CD4-positive, alpha-beta T cell (primary cell): ENCODE measurements at regions not wholly inside any gene's neighbourhood (a gene's known extent, or its start where the extent isn't known, plus 50 kb on each side); places are given as distances from the start of the nearest gene placed in this dataset.

ENCODE experiments used
- ATAC-seq: fragments of 200-7000 bp; cut with Tn5 transposase; one replicate; pipeline ENCODE4 v1.10.0; 2022; ENCODE audit warnings: mild to moderate bottlenecking; ENCODE audit not compliant: poor library complexity
- CTCF ChIA-PET: fragments of 350-600 bp; sonication (Branson Sonifier 250); formaldehyde crosslinking; loops from one replicate; lab custom pipeline; 2021; ENCODE audit warnings: antibody characterized with exemption, inconsistent platforms; lab: Charles Lee
- POLR2A ChIA-PET: fragments of 350-600 bp; sonication (Branson Sonifier 250); formaldehyde crosslinking; loops from one replicate; lab custom pipeline; 2021; ENCODE audit warnings: antibody characterized with exemption, inconsistent platforms; lab: Charles Lee
- DNase-seq, 14 experiments: peaks; one replicate each; pipeline ENCODE4 v3.0.0-alpha.2; 2013 to 2020; ENCODE audit warnings: mixed read lengths in 2 of 14
- H3K27ac ChIP-seq, 2 donors: one replicate each; pipeline versions ENCODE4 v1.5.1 to v1.7.0; 2013; ENCODE audit warnings: low read length in 2 of 2, low read depth in 1 of 2, mild to moderate bottlenecking in 1 of 2
- H3K27me3 ChIP-seq, 2 experiments: 1 replicate in 1 of 2; 2 replicates in 1 of 2; pipeline versions ENCODE4 v1.6.1 to v1.7.0; 2013; ENCODE audit warnings: low read length in 2 of 2, control low read depth in 1 of 2, mild to moderate bottlenecking in 1 of 2, moderate library complexity in 1 of 2; ENCODE audit not compliant: insufficient read depth in 2 of 2, control insufficient read depth in 1 of 2
- H3K36me3 ChIP-seq: one replicate; pipeline ENCODE4 v1.6.1; 2013; ENCODE audit warnings: low read length, control low read depth; ENCODE audit not compliant: insufficient read depth
- H3K4me1 ChIP-seq: one replicate; pipeline ENCODE4 v1.6.1; 2013; ENCODE audit warnings: low read length, control low read depth; ENCODE audit not compliant: insufficient read depth
- H3K4me3 ChIP-seq: one replicate; pipeline ENCODE4 v1.5.1; 2013; ENCODE audit warnings: mild to moderate bottlenecking, low read length, moderate library complexity
- H3K9me3 ChIP-seq, 2 experiments: 1 replicate in 1 of 2; 2 replicates in 1 of 2; pipeline versions ENCODE4 v1.6.1 to v1.7.0; 2013; ENCODE audit warnings: low read length in 2 of 2, mild to moderate bottlenecking in 2 of 2, control low read depth in 1 of 2, moderate library complexity in 1 of 2; ENCODE audit not compliant: control insufficient read depth in 1 of 2, insufficient read depth in 1 of 2
- H3K27ac Mint-ChIP-seq: one replicate; pipeline ENCODE4 v1.8.0; 2020; ENCODE audit warnings: mixed read lengths
- H3K27me3 Mint-ChIP-seq: one replicate; pipeline ENCODE4 v1.8.0; 2021; ENCODE audit warnings: mixed read lengths
- H3K36me3 Mint-ChIP-seq: one replicate; pipeline ENCODE4 v1.8.0; 2021; ENCODE audit warnings: low read depth, mixed read lengths
- H3K4me1 Mint-ChIP-seq: one replicate; pipeline ENCODE4 v1.8.0; 2021; ENCODE audit warnings: low read depth, mixed read lengths
- H3K4me3 Mint-ChIP-seq: one replicate; pipeline ENCODE4 v1.8.0; 2020; ENCODE audit warnings: mild to moderate bottlenecking, mixed read lengths
- H3K9me3 Mint-ChIP-seq: one replicate; pipeline ENCODE4 v1.8.0; 2020; ENCODE audit warnings: mixed read lengths
- CTCF ChIP-seq: fragments of 200-600 bp; IDR thresholded peaks from one replicate; pipeline ENCODE4 v1.8.0; 2022; ENCODE audit warnings: antibody characterized with exemption, mild to moderate bottlenecking
- intact Hi-C, 2 experiments: fragments of 100-400 bp; cut with DNase I in 1 of 2; cut with micrococcal nuclease in 1 of 2; formaldehyde crosslinking; loops; one replicate each; pipeline versions ENCODE4 v1.15.1 to v1.9.0; 2023 to 2025; cut with DNase I, micrococcal nuclease

GRCh38 chr1:100643471-100644196, 75.9 kb upstream of the VCAM1 start:
- Histone ChIP-seq H3K36me3 (no peaks in the 10 kb centered on the region), H3K4me3 (no peak overlapping the region), H3K9me3 (peaks cover 0 to 9% of the 10 kb centered on the region in 2 experiments), H3K27ac (no peak overlapping the region), H3K27me3 (peaks cover 4 to 12% of the 10 kb centered on the region in 2 experiments), H3K4me1 (no peaks in the 10 kb centered on the region)
- no peak overlapping the region for H3K27ac Mint-ChIP-seq
- no peak overlapping the region for H3K4me3 Mint-ChIP-seq
- H3K36me3 Mint-ChIP-seq: no peaks in the 10 kb centered on the region
- no peak for TF ChIP-seq CTCF
- ATAC-seq: no peak
- H3K4me1 Mint-ChIP-seq: no peaks in the 10 kb centered on the region
- peaks cover 22% of the 10 kb centered on the region for H3K27me3 Mint-ChIP-seq
- intact Hi-C loops: no loop called here
- DNase-seq: no peak
- POLR2A ChIA-PET: no interaction called here
- H3K9me3 Mint-ChIP-seq: peaks cover 9% of the 10 kb centered on the region
- CTCF ChIA-PET: no interaction called here

GRCh38 chr1:100646001-100646400, 73.5 kb upstream of the VCAM1 start:
- no peak for ATAC-seq

DNA sequence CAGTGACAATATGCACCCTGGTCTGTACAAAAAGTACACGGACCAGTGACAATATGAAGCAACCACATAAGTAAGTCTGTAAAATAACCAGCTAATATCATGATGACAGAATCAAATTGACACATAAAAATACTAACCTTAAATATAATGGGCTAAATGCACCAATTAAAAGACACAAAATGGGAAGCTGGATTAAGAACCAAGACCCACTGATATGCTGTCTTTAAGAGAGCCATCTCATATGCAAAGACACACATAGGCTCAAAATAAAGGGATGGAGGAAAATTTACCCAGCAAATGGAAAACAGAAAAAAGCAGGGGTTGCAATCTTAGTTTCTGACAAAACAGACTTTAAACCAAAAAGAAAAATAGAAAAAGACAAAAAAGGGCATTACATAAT, 70.4 kb upstream of the VCAM1 start:
- Mint-ChIP-seq H3K36me3 (no peaks in the 10 kb centered on the region), H3K9me3 (peaks cover 14% of the 10 kb centered on the region), H3K27me3 (peaks cover 11% of the 10 kb centered on the region), H3K4me1 (no peaks in the 10 kb centered on the region), H3K4me3 (no peak overlapping the region), H3K27ac (no peak overlapping the region)
- H3K9me3 ChIP-seq: peaks cover 9 to 10% of the 10 kb centered on the region in 2 experiments
- ChIA-PET CTCF (no interaction called here), POLR2A (no interaction called here)
- peaks cover 4 to 17% of the 10 kb centered on the region in 2 experiments for H3K27me3 ChIP-seq
- H3K36me3 ChIP-seq: no peaks in the 10 kb centered on the region
- DNase-seq (no peak), ATAC-seq (no peak)
- H3K27ac ChIP-seq: no peak overlapping the region
- H3K4me1 ChIP-seq: no peaks in the 10 kb centered on the region
- no peak overlapping the region for H3K4me3 ChIP-seq
- TF ChIP-seq CTCF: no peak
- intact Hi-C loops: no loop called here

More at GRCh38 chr1:100646001-100646400, 73.5 kb upstream of the VCAM1 start:
- DNase-seq: no peak
- CTCF ChIA-PET: no interaction called here
- peaks cover 4 to 14% of the 10 kb centered on the region in 2 experiments for H3K27me3 ChIP-seq
- no peaks in the 10 kb centered on the region for H3K36me3 Mint-ChIP-seq
- H3K9me3 Mint-ChIP-seq: peaks cover 11% of the 10 kb centered on the region
- H3K4me1 Mint-ChIP-seq: no peaks in the 10 kb centered on the region
- intact Hi-C loops: no loop called here
- H3K27ac Mint-ChIP-seq: no peak overlapping the region
- H3K27me3 Mint-ChIP-seq: peaks cover 11% of the 10 kb centered on the region
- POLR2A ChIA-PET: no interaction called here
- peaks cover 9 to 10% of the 10 kb centered on the region in 2 experiments for H3K9me3 ChIP-seq
- H3K4me3 ChIP-seq: no peak overlapping the region
- no peak overlapping the region for H3K4me3 Mint-ChIP-seq
- no peaks in the 10 kb centered on the region for H3K4me1 ChIP-seq
- H3K27ac ChIP-seq: no peak overlapping the region
- TF ChIP-seq CTCF: no peak
- no peaks in the 10 kb centered on the region for H3K36me3 ChIP-seq
